Parathyroid adenoma (tissue), 2 donors: ENCODE measurements at regions not wholly inside any gene's neighbourhood (a gene's known extent, or its start where the extent isn't known, plus 50 kb on each side); places are given as distances from the start of the nearest gene placed in this dataset.

Experiments
- H2AFZ ChIP-seq: fragments of 300-600 bp; sonication (generic); one replicate; pipeline ENCODE4 v1.7.0; 2017; ENCODE audit warnings: antibody characterized with exemption, mild to moderate bottlenecking
- H3K27ac ChIP-seq: fragments of 300-600 bp; sonication (generic); one replicate; pipeline ENCODE4 v1.7.0; 2017
- H3K27me3 ChIP-seq: fragments of 300-600 bp; sonication (generic); one replicate; pipeline ENCODE4 v1.7.0; 2017; ENCODE audit warnings: low read length; ENCODE audit not compliant: control insufficient read depth, insufficient read depth
- H3K36me3 ChIP-seq: fragments of 300-600 bp; sonication (generic); one replicate; pipeline ENCODE4 v1.7.0; 2017; ENCODE audit warnings: low read length; ENCODE audit not compliant: control insufficient read depth, insufficient read depth
- H3K4me1 ChIP-seq: fragments of 300-600 bp; sonication (generic); one replicate; pipeline ENCODE4 v1.7.0; 2017; ENCODE audit warnings: control low read depth
- H3K4me2 ChIP-seq: fragments of 300-600 bp; sonication (generic); one replicate; pipeline ENCODE4 v1.7.0; 2017; ENCODE audit warnings: low read length
- H3K4me3 ChIP-seq: fragments of 300-600 bp; sonication (generic); one replicate; pipeline ENCODE4 v1.7.0; 2017; ENCODE audit warnings: low read depth, low read length
- H3K79me2 ChIP-seq: fragments of 300-600 bp; sonication (generic); one replicate; pipeline ENCODE4 v1.7.0; 2017; ENCODE audit warnings: control low read depth
- H3K9ac ChIP-seq: fragments of 300-600 bp; sonication (generic); one replicate; pipeline ENCODE4 v1.7.0; 2017; ENCODE audit warnings: mild to moderate bottlenecking
- H3K9me3 ChIP-seq: fragments of 300-600 bp; sonication (generic); one replicate; pipeline ENCODE4 v1.7.0; 2017; ENCODE audit warnings: low read length; ENCODE audit not compliant: control insufficient read depth
- TF ChIP-seq, protein P1 (sequence below): fragments of 300-600 bp; sonication (generic); IDR thresholded peaks from one replicate; pipeline ENCODE4 v1.7.0; 2017; ENCODE audit warnings: antibody characterized with exemption, mild to moderate bottlenecking
- donor health status: primary hyperparathyroidism.

DNA sequence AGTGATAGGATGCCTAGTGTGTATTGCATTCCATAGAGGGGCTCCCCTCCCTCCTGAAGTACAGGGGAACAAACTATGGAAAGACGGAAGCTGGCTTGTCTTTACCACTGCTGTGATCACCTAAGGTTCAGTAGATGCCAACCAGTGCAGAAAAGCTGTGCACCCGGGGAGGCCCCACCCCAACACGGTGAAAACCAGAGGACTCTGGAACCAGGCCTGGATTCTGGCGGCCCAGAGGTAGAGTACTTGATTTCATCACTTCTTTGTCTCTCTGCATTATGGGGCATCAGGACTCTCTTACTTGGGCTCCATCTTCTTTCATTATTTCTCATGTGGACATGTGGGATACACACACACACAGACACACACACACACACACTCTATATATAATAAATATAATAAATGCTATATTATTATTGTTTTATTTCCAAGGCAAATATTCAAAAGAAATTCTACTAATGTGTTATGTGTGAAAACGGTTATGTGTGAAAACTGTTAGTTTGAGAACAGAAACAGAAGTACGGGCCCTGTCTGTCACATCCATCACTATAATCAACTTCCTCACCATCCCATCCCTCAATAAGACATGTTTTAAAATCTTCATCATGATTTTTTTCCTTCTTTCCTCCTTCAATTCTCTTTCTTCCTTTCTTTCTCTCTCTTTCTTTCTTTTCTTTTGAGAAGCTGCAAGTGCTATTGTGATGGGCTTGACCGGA lies 152.4 kb upstream of the CMC1 start:
- no peak overlapping the region for H2AFZ ChIP-seq
- H3K4me2 ChIP-seq: no peak overlapping the region
- H3K79me2 ChIP-seq: no peaks in the 10 kb centered on the region
- no peak overlapping the region for H3K27ac ChIP-seq
- no peak overlapping the region for H3K9ac ChIP-seq
- H3K4me1 ChIP-seq: no peaks in the 10 kb centered on the region
- H3K9me3 ChIP-seq: no peaks in the 10 kb centered on the region
- no peak overlapping the region for H3K4me3 ChIP-seq
- TF ChIP-seq, protein P1, sequence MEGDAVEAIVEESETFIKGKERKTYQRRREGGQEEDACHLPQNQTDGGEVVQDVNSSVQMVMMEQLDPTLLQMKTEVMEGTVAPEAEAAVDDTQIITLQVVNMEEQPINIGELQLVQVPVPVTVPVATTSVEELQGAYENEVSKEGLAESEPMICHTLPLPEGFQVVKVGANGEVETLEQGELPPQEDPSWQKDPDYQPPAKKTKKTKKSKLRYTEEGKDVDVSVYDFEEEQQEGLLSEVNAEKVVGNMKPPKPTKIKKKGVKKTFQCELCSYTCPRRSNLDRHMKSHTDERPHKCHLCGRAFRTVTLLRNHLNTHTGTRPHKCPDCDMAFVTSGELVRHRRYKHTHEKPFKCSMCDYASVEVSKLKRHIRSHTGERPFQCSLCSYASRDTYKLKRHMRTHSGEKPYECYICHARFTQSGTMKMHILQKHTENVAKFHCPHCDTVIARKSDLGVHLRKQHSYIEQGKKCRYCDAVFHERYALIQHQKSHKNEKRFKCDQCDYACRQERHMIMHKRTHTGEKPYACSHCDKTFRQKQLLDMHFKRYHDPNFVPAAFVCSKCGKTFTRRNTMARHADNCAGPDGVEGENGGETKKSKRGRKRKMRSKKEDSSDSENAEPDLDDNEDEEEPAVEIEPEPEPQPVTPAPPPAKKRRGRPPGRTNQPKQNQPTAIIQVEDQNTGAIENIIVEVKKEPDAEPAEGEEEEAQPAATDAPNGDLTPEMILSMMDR: no peak
- no peaks in the 10 kb centered on the region for H3K36me3 ChIP-seq
- no peaks in the 10 kb centered on the region for H3K27me3 ChIP-seq

DNA sequence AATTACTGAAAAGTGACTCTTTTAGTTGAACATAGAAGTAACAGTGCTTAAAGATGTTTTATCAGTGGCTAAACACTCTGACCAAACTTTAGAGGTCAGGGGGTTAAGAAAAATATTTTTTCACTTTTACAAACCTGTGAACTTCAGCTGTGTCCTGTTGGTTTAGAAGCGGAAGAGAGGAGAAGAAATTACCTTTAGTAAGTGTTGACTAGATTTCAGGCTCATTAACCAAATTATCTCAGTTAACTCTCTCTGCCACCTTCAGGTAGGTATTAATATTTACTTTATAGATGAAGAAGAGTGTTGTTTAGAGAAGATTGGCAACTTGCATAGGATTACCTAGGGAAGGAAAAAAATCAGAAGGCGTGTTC lies 151.9 kb upstream of the CMC1 start:
- Histone ChIP-seq H3K27ac (no peak overlapping the region), H2AFZ (no peak overlapping the region), H3K79me2 (no peaks in the 10 kb centered on the region), H3K4me1 (no peaks in the 10 kb centered on the region), H3K4me3 (no peak overlapping the region), H3K9me3 (no peaks in the 10 kb centered on the region), H3K27me3 (no peaks in the 10 kb centered on the region), H3K4me2 (no peak overlapping the region), H3K9ac (no peak overlapping the region), H3K36me3 (no peaks in the 10 kb centered on the region)
- TF ChIP-seq, protein P1: no peak

DNA sequence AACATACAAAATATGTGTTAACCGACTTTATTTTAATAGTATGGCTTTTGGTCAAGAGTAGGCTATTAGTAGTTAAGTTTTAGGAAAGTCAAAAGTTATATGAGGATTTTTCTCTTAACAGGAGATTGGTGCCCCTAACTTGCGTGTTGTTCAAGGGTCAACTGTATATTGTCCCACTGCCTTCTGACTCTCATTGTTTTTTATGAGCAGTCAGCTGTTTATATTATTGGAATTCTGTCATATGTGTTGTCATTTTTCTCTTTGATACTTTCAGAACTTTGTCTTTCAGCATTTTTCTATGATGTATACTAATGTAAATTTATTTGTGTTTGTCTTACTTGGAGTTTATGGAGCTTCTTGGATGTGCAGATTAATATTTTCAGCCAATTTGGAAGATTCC lies 142.1 kb upstream of the CMC1 start:
- Histone ChIP-seq H3K27ac (no peak overlapping the region), H3K79me2 (no peaks in the 10 kb centered on the region)

DNA sequence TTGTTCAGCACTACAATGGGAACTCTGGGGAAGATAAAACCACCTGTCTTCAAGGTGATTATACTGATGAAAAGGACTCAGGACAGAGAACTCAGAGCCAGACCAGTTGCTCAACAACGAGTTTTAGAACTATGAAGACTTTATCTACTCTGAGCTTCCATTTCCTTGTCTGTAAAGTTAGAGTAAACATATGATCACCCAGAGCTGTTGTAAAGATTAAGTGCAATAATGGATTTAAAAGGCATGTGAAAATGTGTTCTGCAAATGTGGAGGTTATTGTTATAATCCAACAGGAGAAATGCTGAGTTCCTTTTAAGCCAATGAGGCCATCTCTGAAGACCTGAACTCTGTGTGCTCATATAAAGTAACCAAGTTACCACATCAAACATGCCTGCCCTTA lies 139.7 kb upstream of the CMC1 start:
- Histone ChIP-seq H3K79me2 (no peaks in the 10 kb centered on the region), H3K4me1 (no peaks in the 10 kb centered on the region), H3K9me3 (no peaks in the 10 kb centered on the region), H3K36me3 (peaks cover 3% of the 10 kb centered on the region), H3K27ac (no peak overlapping the region), H3K27me3 (no peaks in the 10 kb centered on the region), H3K9ac (no peak overlapping the region), H2AFZ (no peak overlapping the region), H3K4me3 (no peak overlapping the region), H3K4me2 (no peak overlapping the region)
- TF ChIP-seq, protein P1: no peak

More for the DNA sequence above, 142.1 kb upstream of the CMC1 start:
- Histone ChIP-seq H3K9ac (no peak overlapping the region), H3K9me3 (no peaks in the 10 kb centered on the region), H3K27me3 (no peaks in the 10 kb centered on the region), H3K36me3 (peaks cover 3% of the 10 kb centered on the region), H2AFZ (no peak overlapping the region), H3K4me1 (no peaks in the 10 kb centered on the region), H3K4me2 (no peak overlapping the region), H3K4me3 (no peak overlapping the region)
- TF ChIP-seq, protein P1: no peak

DNA sequence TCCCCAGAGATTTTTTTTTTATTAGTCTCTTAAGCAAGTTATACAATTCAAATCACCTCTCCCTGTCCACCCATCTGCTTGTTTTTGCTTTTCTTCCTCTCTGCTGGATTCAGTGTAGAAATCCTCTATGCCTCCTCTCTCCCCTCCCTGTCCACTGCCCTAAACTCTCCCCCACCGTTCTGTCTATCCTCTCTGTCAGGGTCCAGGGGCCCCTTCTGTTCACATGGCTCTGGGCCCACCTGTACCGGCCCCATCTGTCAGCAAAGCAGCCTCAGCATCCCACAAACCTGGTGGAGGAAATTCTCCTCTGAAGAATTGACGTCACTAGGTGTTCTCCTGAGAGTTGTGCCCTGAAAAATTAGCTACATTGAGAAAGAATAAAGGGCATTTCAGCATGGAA lies 137.6 kb upstream of the CMC1 start:
- Histone ChIP-seq H2AFZ (no peak overlapping the region), H3K79me2 (no peaks in the 10 kb centered on the region), H3K9me3 (no peaks in the 10 kb centered on the region), H3K9ac (no peak overlapping the region), H3K4me2 (no peak overlapping the region), H3K36me3 (peaks cover 3% of the 10 kb centered on the region), H3K27me3 (no peaks in the 10 kb centered on the region), H3K4me3 (no peak overlapping the region), H3K4me1 (no peaks in the 10 kb centered on the region), H3K27ac (no peak overlapping the region)
- TF ChIP-seq, protein P1: no peak
